ENCODE measurements at regions not wholly inside any gene's neighbourhood (a gene's known extent, or its start where the extent isn't known, plus 50 kb on each side); places are given as distances from the start of the nearest gene placed in this dataset.

DNA sequence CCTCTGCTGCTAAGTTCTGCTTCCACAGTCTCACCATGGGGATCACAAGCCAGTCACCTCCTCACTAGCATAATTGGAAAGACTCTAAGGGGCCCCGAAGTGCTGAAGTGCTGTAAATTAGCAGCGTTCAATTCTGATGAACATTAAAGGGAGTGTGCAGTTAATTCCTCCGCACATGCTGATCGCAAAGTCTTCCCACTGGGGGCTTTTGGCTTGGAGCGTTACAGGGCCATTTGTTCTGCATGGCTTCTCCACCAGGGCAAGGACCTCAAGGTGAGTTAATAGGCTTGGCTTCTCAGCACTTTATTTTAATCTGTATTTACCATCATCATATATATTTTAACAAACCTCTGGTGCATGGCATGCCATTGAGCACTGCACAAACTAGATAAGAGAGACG lies 216.3 kb upstream of the PARD3B start:
- no peak overlapping the region for H3K27ac ChIP-seq (ENCODE audit: extremely low read length, insufficient read depth, low read length)
- H3K27me3 ChIP-seq (ENCODE audit: control insufficient read depth in 1 of 2, insufficient read depth in 2 of 2, low read length in 2 of 2), result no peaks in the 10 kb centered on the region
- BruUV-seq (replicated peaks), result no TSS peak
- H3K9ac ChIP-seq (ENCODE audit: insufficient read depth, low read depth, low read length), result no peak overlapping the region
- no peaks in the 10 kb centered on the region for H3K36me3 ChIP-seq (replicated peaks in 1 of 2; ENCODE audit: control insufficient read depth in 1 of 2, insufficient read depth in 2 of 2, low read length in 2 of 2)
- in situ Hi-C loops (cut with HindIII; ENCODE audit: extremely low pct_ligation_motif_present, low pct_unique_long_range_greater_than_20kb), result loop anchor here (5.0 to 25.0 kb wide), 3 partner anchors 363 to 1558 kb away; no protein-coding TSS in a partner anchor
- H3K4me1 ChIP-seq (ENCODE audit: insufficient read depth, low read length), result no peaks in the 10 kb centered on the region
- H2AFZ ChIP-seq (ENCODE audit: low read length), result no peak overlapping the region
- no peaks in the 10 kb centered on the region for H4K20me1 ChIP-seq (ENCODE audit: insufficient read depth, low read length)
- no peak overlapping the region for H3K4me3 ChIP-seq (replicated peaks in 1 of 3; ENCODE audit: insufficient read depth in 1 of 3, low read depth in 2 of 3, low read length in 3 of 3)
- no peaks in the 10 kb centered on the region for H3K79me2 ChIP-seq (ENCODE audit: insufficient read depth, low read length)
- H3K9me3 ChIP-seq (ENCODE audit: low read length), result no peaks in the 10 kb centered on the region
- ATAC-seq (no peak), DNase-seq (ENCODE audit: low spot score) (no peak), FAIRE-seq (no peak)
- intact Hi-C loops (cut with micrococcal nuclease; ENCODE audit: unreplicated experiment), result loop anchor here (5.0 kb wide), 1 partner anchor 1368 kb away; no protein-coding TSS in a partner anchor
- POLR2A ChIA-PET, result no interaction called here
- WGBS (ENCODE audit: low lambda C conversion rate), result 71% methylated on average over 6 of the region's 6 CpGs
- H3K4me2 ChIP-seq (ENCODE audit: low read depth, low read length), result no peak overlapping the region
- CTCF ChIA-PET (ENCODE audit: low intra/inter-chr PET ratio, low total read pairs), result no interaction called here
- TF ChIP-seq ZNF510 (CRISPR knock-in tag; IDR thresholded peaks at IDR 0.05; ENCODE audit: low read depth) (no peak), STAG1 (CRISPR knock-in tag; IDR thresholded peaks at IDR 0.05) (no peak), ZNF274 (CRISPR knock-in tag; IDR thresholded peaks at IDR 0.05) (no peak), HNRNPL (IDR thresholded peaks at IDR 0.05; ENCODE audit: low read depth, low read length) (no peak), CEBPG (CRISPR knock-in tag; IDR thresholded peaks at IDR 0.05) (no peak), HOXA9 (CRISPR knock-in tag; IDR thresholded peaks at IDR 0.05; ENCODE audit: borderline replicate concordance) (no peak), ZNF674 (CRISPR knock-in tag; IDR thresholded peaks at IDR 0.05; ENCODE audit: low read depth) (no peak), RXRA (CRISPR knock-in tag; IDR thresholded peaks at IDR 0.05) (no peak), KLF6 (CRISPR knock-in tag; IDR thresholded peaks at IDR 0.05) (no peak), ZNF569 (CRISPR knock-in tag; IDR thresholded peaks at IDR 0.05; ENCODE audit: borderline replicate concordance) (no peak), ZNF24 (IDR thresholded peaks at IDR 0.05) (no peak), AKAP8 (CRISPR knock-in tag; IDR thresholded peaks at IDR 0.05) (no peak), HNRNPK (IDR thresholded peaks at IDR 0.05; ENCODE audit: low read depth, low read length, poor library complexity, severe bottlenecking) (no peak)
- TF ChIP-seq, protein P1, sequence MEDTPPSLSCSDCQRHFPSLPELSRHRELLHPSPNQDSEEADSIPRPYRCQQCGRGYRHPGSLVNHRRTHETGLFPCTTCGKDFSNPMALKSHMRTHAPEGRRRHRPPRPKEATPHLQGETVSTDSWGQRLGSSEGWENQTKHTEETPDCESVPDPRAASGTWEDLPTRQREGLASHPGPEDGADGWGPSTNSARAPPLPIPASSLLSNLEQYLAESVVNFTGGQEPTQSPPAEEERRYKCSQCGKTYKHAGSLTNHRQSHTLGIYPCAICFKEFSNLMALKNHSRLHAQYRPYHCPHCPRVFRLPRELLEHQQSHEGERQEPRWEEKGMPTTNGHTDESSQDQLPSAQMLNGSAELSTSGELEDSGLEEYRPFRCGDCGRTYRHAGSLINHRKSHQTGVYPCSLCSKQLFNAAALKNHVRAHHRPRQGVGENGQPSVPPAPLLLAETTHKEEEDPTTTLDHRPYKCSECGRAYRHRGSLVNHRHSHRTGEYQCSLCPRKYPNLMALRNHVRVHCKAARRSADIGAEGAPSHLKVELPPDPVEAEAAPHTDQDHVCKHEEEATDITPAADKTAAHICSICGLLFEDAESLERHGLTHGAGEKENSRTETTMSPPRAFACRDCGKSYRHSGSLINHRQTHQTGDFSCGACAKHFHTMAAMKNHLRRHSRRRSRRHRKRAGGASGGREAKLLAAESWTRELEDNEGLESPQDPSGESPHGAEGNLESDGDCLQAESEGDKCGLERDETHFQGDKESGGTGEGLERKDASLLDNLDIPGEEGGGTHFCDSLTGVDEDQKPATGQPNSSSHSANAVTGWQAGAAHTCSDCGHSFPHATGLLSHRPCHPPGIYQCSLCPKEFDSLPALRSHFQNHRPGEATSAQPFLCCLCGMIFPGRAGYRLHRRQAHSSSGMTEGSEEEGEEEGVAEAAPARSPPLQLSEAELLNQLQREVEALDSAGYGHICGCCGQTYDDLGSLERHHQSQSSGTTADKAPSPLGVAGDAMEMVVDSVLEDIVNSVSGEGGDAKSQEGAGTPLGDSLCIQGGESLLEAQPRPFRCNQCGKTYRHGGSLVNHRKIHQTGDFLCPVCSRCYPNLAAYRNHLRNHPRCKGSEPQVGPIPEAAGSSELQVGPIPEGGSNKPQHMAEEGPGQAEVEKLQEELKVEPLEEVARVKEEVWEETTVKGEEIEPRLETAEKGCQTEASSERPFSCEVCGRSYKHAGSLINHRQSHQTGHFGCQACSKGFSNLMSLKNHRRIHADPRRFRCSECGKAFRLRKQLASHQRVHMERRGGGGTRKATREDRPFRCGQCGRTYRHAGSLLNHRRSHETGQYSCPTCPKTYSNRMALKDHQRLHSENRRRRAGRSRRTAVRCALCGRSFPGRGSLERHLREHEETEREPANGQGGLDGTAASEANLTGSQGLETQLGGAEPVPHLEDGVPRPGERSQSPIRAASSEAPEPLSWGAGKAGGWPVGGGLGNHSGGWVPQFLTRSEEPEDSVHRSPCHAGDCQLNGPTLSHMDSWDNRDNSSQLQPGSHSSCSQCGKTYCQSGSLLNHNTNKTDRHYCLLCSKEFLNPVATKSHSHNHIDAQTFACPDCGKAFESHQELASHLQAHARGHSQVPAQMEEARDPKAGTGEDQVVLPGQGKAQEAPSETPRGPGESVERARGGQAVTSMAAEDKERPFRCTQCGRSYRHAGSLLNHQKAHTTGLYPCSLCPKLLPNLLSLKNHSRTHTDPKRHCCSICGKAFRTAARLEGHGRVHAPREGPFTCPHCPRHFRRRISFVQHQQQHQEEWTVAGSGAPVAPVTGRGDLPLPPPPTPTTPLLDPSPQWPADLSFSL (CRISPR knock-in tag; IDR thresholded peaks at IDR 0.05), result no peak
- TF ChIP-seq, protein P2, sequence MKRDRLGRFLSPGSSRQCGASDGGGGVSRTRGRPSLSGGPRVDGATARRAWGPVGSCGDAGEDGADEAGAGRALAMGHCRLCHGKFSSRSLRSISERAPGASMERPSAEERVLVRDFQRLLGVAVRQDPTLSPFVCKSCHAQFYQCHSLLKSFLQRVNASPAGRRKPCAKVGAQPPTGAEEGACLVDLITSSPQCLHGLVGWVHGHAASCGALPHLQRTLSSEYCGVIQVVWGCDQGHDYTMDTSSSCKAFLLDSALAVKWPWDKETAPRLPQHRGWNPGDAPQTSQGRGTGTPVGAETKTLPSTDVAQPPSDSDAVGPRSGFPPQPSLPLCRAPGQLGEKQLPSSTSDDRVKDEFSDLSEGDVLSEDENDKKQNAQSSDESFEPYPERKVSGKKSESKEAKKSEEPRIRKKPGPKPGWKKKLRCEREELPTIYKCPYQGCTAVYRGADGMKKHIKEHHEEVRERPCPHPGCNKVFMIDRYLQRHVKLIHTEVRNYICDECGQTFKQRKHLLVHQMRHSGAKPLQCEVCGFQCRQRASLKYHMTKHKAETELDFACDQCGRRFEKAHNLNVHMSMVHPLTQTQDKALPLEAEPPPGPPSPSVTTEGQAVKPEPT (CRISPR knock-in tag; IDR thresholded peaks at IDR 0.05; ENCODE audit: low read depth), result no peak
- TF ChIP-seq, protein P3, sequence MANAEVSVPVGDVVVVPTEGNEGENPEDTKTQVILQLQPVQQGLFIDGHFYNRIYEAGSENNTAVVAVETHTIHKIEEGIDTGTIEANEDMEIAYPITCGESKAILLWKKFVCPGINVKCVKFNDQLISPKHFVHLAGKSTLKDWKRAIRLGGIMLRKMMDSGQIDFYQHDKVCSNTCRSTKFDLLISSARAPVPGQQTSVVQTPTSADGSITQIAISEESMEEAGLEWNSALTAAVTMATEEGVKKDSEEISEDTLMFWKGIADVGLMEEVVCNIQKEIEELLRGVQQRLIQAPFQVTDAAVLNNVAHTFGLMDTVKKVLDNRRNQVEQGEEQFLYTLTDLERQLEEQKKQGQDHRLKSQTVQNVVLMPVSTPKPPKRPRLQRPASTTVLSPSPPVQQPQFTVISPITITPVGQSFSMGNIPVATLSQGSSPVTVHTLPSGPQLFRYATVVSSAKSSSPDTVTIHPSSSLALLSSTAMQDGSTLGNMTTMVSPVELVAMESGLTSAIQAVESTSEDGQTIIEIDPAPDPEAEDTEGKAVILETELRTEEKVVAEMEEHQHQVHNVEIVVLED (CRISPR knock-in tag; IDR thresholded peaks at IDR 0.05; ENCODE audit: borderline replicate concordance), result no peak
- TF ChIP-seq, protein P4, sequence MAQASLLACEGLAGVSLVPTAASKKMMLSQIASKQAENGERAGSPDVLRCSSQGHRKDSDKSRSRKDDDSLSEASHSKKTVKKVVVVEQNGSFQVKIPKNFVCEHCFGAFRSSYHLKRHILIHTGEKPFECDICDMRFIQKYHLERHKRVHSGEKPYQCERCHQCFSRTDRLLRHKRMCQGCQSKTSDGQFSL (CRISPR knock-in tag; IDR thresholded peaks at IDR 0.05), result no peak
